Esophagus muscularis mucosa (tissue), 3 donors: ENCODE measurements at regions not wholly inside any gene's neighbourhood (a gene's known extent, or its start where the extent isn't known, plus 50 kb on each side); places are given as distances from the start of the nearest gene placed in this dataset.

Source experiments
- CTCF ChIP-seq, 3 experiments: fragments of 200-600 bp in 2 of 3; fragments of 450-650 bp in 1 of 3; sonication (generic) in 2 of 3; IDR thresholded peaks; one replicate each; pipeline ENCODE4 v1.5.1; 2017 to 2019; ENCODE audit warnings: antibody characterized with exemption in 3 of 3, mild to moderate bottlenecking in 2 of 3, moderate library complexity in 1 of 3
- POLR2AphosphoS5 ChIP-seq, 2 donors: sonication (generic); formaldehyde crosslinking; IDR thresholded peaks; one replicate each; pipeline ENCODE4 v1.6.1; 2017; ENCODE audit warnings: antibody characterized with exemption in 2 of 2

- TF ChIP-seq CTCF (IDR thresholded peaks at IDR 0.05) (no peak), POLR2AphosphoS5 (IDR thresholded peaks at IDR 0.05) (no peak)
Observed at GRCh38 chr21:34280389-34280795, 83.4 kb upstream of the KCNE2 start.
